WTC11 (cell line): ENCODE measurements at regions not wholly inside any gene's neighbourhood (a gene's known extent, or its start where the extent isn't known, plus 50 kb on each side); places are given as distances from the start of the nearest gene placed in this dataset.

Experiments used
- ATAC-seq: fragments of 200-7000 bp; cut with Tn5 transposase; 2 replicates; pipeline ENCODE4 v1.10.0; 2021; ENCODE audit warnings: mild to moderate bottlenecking, moderate library complexity
- CTCF ChIA-PET: fragments of 300-600 bp; sonication (Branson Sonifier 250); formaldehyde crosslinking; loops from one replicate; lab custom pipeline; 2021; ENCODE audit warnings: antibody characterized with exemption; lab: Charles Lee
- POLR2A ChIA-PET: fragments of 350-600 bp; sonication (Branson Sonifier 250); formaldehyde crosslinking; loops from one replicate; lab custom pipeline; 2021; ENCODE audit warnings: antibody characterized with exemption; lab: Charles Lee
- DNase-seq: peaks from one replicate; pipeline ENCODE4 v3.0.0; 2021; ENCODE audit warnings: low spot score
- H3K27ac Mint-ChIP-seq: 2 replicates; pipeline ENCODE4 v1.8.0; 2021; ENCODE audit warnings: mixed read lengths
- H3K27me3 Mint-ChIP-seq: 2 replicates; pipeline ENCODE4 v1.8.0; 2021; ENCODE audit warnings: low read depth, mild to moderate bottlenecking, moderate library complexity, mixed read lengths
- H3K36me3 Mint-ChIP-seq: 2 replicates; pipeline ENCODE4 v1.8.0; 2021; ENCODE audit warnings: mixed read lengths
- H3K4me1 Mint-ChIP-seq: 2 replicates; pipeline ENCODE4 v1.8.0; 2022; ENCODE audit warnings: mixed read lengths
- H3K4me3 Mint-ChIP-seq: 2 replicates; pipeline ENCODE4 v1.8.0; 2021; ENCODE audit warnings: mild to moderate bottlenecking, moderate library complexity, mixed read lengths
- H3K9me3 Mint-ChIP-seq: 2 replicates; pipeline ENCODE4 v1.8.0; 2021; ENCODE audit warnings: mixed read lengths
- ETV6 ChIP-seq: sonication (generic); formaldehyde crosslinking; IDR thresholded peaks from 2 replicates; pipeline ENCODE4 v1.8.1; 2022; ENCODE audit warnings: mild to moderate bottlenecking, missing genetic modification reagents
- FOXK1 ChIP-seq: sonication (generic); formaldehyde crosslinking; IDR thresholded peaks from 2 replicates; pipeline ENCODE4 v1.8.0; 2022; ENCODE audit warnings: mild to moderate bottlenecking, moderate library complexity, missing genetic modification reagents
- MAX ChIP-seq: sonication (generic); formaldehyde crosslinking; IDR thresholded peaks from 2 replicates; pipeline ENCODE4 v1.8.0; 2022; ENCODE audit warnings: mild to moderate bottlenecking, missing genetic modification reagents
- MYBL2 ChIP-seq: sonication (generic); formaldehyde crosslinking; IDR thresholded peaks from 2 replicates; pipeline ENCODE4 v1.8.1; 2023; ENCODE audit warnings: mild to moderate bottlenecking, moderate library complexity, missing genetic modification reagents
- NFE2L1 ChIP-seq: sonication (generic); formaldehyde crosslinking; IDR thresholded peaks from 2 replicates; pipeline ENCODE4 v1.8.1; 2023; ENCODE audit warnings: missing genetic modification reagents
- NR3C1 ChIP-seq: sonication (generic); formaldehyde crosslinking; conservative IDR thresholded peaks from 2 replicates; pipeline ENCODE4 v1.8.1; 2023; ENCODE audit warnings: low read depth, mild to moderate bottlenecking, missing genetic modification reagents
- SMAD3 ChIP-seq: sonication (generic); formaldehyde crosslinking; IDR thresholded peaks from 2 replicates; pipeline ENCODE4 v1.8.0; 2022; ENCODE audit warnings: missing genetic modification reagents, mild to moderate bottlenecking, borderline replicate concordance
- SMAD4 ChIP-seq: sonication (generic); formaldehyde crosslinking; IDR thresholded peaks from 2 replicates; pipeline ENCODE4 v1.8.0; 2022; ENCODE audit warnings: mild to moderate bottlenecking, missing genetic modification reagents
- SP1 ChIP-seq: sonication (generic); formaldehyde crosslinking; conservative IDR thresholded peaks from 2 replicates; pipeline ENCODE4 v1.8.1; 2022; ENCODE audit warnings: missing genetic modification reagents
- TCF7 ChIP-seq: sonication (generic); formaldehyde crosslinking; IDR thresholded peaks from 2 replicates; pipeline ENCODE4 v1.8.0; 2022; ENCODE audit warnings: mild to moderate bottlenecking, low read depth, missing genetic modification reagents, moderate library complexity
- TEAD1 ChIP-seq: sonication (generic); formaldehyde crosslinking; IDR thresholded peaks from 2 replicates; pipeline ENCODE4 v1.8.0; 2022; ENCODE audit warnings: mild to moderate bottlenecking, missing genetic modification reagents
- TP53 ChIP-seq: sonication (generic); formaldehyde crosslinking; IDR thresholded peaks from 2 replicates; pipeline ENCODE4 v1.8.1; 2023; ENCODE audit warnings: mild to moderate bottlenecking, missing genetic modification reagents
- ZMAT4 ChIP-seq: fragments of 250-450 bp; sonication (Bioruptor Pico); IDR thresholded peaks from 2 replicates; pipeline ENCODE4 v1.9.0; 2021; ENCODE audit warnings: mild to moderate bottlenecking
- ZNF219 ChIP-seq: sonication (generic); formaldehyde crosslinking; IDR thresholded peaks from 2 replicates; pipeline ENCODE4 v1.8.0; 2023; ENCODE audit warnings: missing genetic modification reagents, mild to moderate bottlenecking, borderline replicate concordance
- ZNF671 ChIP-seq: fragments of 250-450 bp; sonication (Bioruptor Pico); IDR thresholded peaks from 2 replicates; pipeline ENCODE4 v1.8.0; 2021; ENCODE audit warnings: mild to moderate bottlenecking
- TF ChIP-seq, protein P1 (sequence below): fragments of 250-450 bp; sonication (Bioruptor Pico); IDR thresholded peaks from 2 replicates; pipeline ENCODE4 v1.9.0; 2021; ENCODE audit warnings: moderate library complexity, mild to moderate bottlenecking, inconsistent platforms, borderline replicate concordance
- TF ChIP-seq, protein P2 (sequence below): sonication (generic); formaldehyde crosslinking; IDR thresholded peaks from 2 replicates; pipeline ENCODE4 v1.8.1; 2022; ENCODE audit warnings: low read depth, missing genetic modification reagents, borderline replicate concordance
- TF ChIP-seq, protein P3 (sequence below): sonication (generic); formaldehyde crosslinking; IDR thresholded peaks from 2 replicates; pipeline ENCODE4 v1.8.1; 2023; ENCODE audit warnings: mild to moderate bottlenecking, moderate library complexity, missing genetic modification reagents

GRCh38 chr10:125375210-125375609, 214.8 kb upstream of the CTBP2 start:
- Mint-ChIP-seq H3K27me3 (peaks cover 20% of the 10 kb centered on the region), H3K9me3 (peaks cover 18% of the 10 kb centered on the region), H3K4me3 (no peak overlapping the region), H3K27ac (no peak overlapping the region), H3K4me1 (peaks cover 6% of the 10 kb centered on the region), H3K36me3 (peaks cover 5% of the 10 kb centered on the region; the same call in 1 of the 2 replicates)
- ATAC-seq, result no peak
- ChIA-PET CTCF (no interaction called here), POLR2A (no interaction called here)
- TF ChIP-seq TCF7 (CRISPR knock-in tag) (no peak), TP53 (CRISPR knock-in tag) (no peak)
- DNase-seq, result no peak

- Mint-ChIP-seq H3K27me3 (peaks cover 15% of the 10 kb centered on the region), H3K36me3 (no peaks in the 10 kb centered on the region), H3K9me3 (peaks cover under 1% of the 10 kb centered on the region), H3K4me1 (peaks cover 9% of the 10 kb centered on the region), H3K27ac (no peak overlapping the region), H3K4me3 (no peak overlapping the region)
- ChIA-PET POLR2A (no interaction called here), CTCF (no interaction called here)
- ATAC-seq, result no peak
- TF ChIP-seq ZNF671 (no peak), SP1 (CRISPR knock-in tag) (no peak), SMAD4 (CRISPR knock-in tag) (no peak), NR3C1 (CRISPR knock-in tag) (no peak), NFE2L1 (CRISPR knock-in tag) (no peak), MYBL2 (CRISPR knock-in tag) (no peak), SMAD3 (CRISPR knock-in tag) (no peak), ETV6 (CRISPR knock-in tag) (no peak)
- TF ChIP-seq, protein P1, sequence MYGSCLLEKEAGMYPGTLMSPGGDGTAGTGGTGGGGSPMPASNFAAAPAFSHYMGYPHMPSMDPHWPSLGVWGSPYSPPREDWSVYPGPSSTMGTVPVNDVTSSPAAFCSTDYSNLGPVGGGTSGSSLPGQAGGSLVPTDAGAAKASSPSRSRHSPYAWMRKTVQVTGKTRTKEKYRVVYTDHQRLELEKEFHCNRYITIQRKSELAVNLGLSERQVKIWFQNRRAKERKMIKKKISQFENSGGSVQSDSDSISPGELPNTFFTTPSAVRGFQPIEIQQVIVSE (CRISPR knock-in tag), result no peak
- TF ChIP-seq, protein P2, sequence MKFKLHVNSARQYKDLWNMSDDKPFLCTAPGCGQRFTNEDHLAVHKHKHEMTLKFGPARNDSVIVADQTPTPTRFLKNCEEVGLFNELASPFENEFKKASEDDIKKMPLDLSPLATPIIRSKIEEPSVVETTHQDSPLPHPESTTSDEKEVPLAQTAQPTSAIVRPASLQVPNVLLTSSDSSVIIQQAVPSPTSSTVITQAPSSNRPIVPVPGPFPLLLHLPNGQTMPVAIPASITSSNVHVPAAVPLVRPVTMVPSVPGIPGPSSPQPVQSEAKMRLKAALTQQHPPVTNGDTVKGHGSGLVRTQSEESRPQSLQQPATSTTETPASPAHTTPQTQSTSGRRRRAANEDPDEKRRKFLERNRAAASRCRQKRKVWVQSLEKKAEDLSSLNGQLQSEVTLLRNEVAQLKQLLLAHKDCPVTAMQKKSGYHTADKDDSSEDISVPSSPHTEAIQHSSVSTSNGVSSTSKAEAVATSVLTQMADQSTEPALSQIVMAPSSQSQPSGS (CRISPR knock-in tag), result no peak
- no peak for DNase-seq
These were observed 213.2 kb upstream of the CTBP2 start for GRCh38 chr10:125373546-125373945.

- H3K27ac Mint-ChIP-seq, result no peak overlapping the region
- CTCF ChIA-PET, result interaction anchor here (0.5 to 2.8 kb wide), 19 partner anchors 9 to 417 kb away, joined by 3 to 17 read pairs (median 4); no protein-coding TSS in a partner anchor
- no peak overlapping the region for H3K4me3 Mint-ChIP-seq
- peak; percentile 93 for DNase-seq
- no peaks in the 10 kb centered on the region for H3K9me3 Mint-ChIP-seq
- peaks cover 9% of the 10 kb centered on the region for H3K27me3 Mint-ChIP-seq
- no peaks in the 10 kb centered on the region for H3K36me3 Mint-ChIP-seq
- POLR2A ChIA-PET, result no interaction called here
- ATAC-seq, result peak; percentile 99
- peaks cover 9% of the 10 kb centered on the region for H3K4me1 Mint-ChIP-seq
- TF ChIP-seq SP1 (CRISPR knock-in tag) (peak; percentile 42; the same call in 1 of the 2 replicates), ZNF671 (no peak), FOXK1 (CRISPR knock-in tag) (0 out of 2 replicates have a peak, but pooled peaks have one; percentile 20), MYBL2 (CRISPR knock-in tag) (no peak), MAX (CRISPR knock-in tag) (peak; percentile 81), ZMAT4 (CRISPR knock-in tag) (no peak), TEAD1 (0 out of 2 replicates have a peak, but pooled peaks have one; percentile 22), NR3C1 (CRISPR knock-in tag) (no peak), ZNF219 (CRISPR knock-in tag) (no peak)
- TF ChIP-seq, protein P3, sequence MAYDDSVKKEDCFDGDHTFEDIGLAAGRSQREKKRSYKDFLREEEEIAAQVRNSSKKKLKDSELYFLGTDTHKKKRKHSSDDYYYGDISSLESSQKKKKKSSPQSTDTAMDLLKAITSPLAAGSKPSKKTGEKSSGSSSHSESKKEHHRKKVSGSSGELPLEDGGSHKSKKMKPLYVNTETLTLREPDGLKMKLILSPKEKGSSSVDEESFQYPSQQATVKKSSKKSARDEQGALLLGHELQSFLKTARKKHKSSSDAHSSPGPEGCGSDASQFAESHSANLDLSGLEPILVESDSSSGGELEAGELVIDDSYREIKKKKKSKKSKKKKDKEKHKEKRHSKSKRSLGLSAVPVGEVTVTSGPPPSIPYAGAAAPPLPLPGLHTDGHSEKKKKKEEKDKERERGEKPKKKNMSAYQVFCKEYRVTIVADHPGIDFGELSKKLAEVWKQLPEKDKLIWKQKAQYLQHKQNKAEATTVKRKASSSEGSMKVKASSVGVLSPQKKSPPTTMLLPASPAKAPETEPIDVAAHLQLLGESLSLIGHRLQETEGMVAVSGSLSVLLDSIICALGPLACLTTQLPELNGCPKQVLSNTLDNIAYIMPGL (CRISPR knock-in tag), result peak; percentile 55; the same call in 1 of the 2 replicates
These were observed 210.2 kb upstream of the CTBP2 start for GRCh38 chr10:125370578-125370977.
